AG09309 (cell line): ENCODE measurements at regions not wholly inside any gene's neighbourhood (a gene's known extent, or its start where the extent isn't known, plus 50 kb on each side); places are given as distances from the start of the nearest gene placed in this dataset.
"Not testable (repeated sequence)": the region's sequence is repeated elsewhere in the genome, so short reads cannot be mapped to it uniquely, and the experiment has no call there.

Experiments
- DNase-seq: peaks from one replicate; pipeline ENCODE4 v3.0.0-alpha.2; 2010; ENCODE audit warnings: low read depth
- H3K4me3 ChIP-seq: 2 replicates; pipeline ENCODE4 v1.5.1; 2011; ENCODE audit warnings: mild to moderate bottlenecking, low read depth, low read length, moderate library complexity; ENCODE audit not compliant: control insufficient read depth
- TF ChIP-seq, protein P1 (sequence below): IDR thresholded peaks from 2 replicates; pipeline ENCODE4 v1.5.1; 2011; ENCODE audit warnings: mild to moderate bottlenecking, low read depth, low read length, inconsistent platforms; ENCODE audit not compliant: insufficient read depth, control insufficient read depth; ENCODE audit errors: missing control alignments

DNA sequence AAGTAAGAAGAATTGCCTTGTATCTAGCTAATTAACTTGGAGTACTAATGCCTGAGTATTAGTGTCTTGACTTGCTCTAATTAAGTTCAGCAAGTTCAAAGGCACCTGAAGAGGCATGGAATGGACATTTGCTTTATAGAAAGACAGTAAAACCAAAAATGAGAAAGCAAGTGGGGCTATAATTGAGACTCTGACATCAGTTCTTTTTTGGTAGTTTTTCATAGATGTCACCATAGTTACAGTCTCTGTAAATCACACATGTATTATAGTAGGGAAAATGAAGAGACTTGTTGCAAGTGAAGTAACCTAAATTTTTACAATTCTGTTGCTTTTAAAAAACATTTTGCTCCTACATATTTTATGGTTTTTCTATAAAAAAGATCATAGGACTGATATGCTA, 178.0 kb downstream of the HIPK3 start:
- no peak for DNase-seq
- H3K4me3 ChIP-seq = no peak overlapping the region
- TF ChIP-seq, protein P1, sequence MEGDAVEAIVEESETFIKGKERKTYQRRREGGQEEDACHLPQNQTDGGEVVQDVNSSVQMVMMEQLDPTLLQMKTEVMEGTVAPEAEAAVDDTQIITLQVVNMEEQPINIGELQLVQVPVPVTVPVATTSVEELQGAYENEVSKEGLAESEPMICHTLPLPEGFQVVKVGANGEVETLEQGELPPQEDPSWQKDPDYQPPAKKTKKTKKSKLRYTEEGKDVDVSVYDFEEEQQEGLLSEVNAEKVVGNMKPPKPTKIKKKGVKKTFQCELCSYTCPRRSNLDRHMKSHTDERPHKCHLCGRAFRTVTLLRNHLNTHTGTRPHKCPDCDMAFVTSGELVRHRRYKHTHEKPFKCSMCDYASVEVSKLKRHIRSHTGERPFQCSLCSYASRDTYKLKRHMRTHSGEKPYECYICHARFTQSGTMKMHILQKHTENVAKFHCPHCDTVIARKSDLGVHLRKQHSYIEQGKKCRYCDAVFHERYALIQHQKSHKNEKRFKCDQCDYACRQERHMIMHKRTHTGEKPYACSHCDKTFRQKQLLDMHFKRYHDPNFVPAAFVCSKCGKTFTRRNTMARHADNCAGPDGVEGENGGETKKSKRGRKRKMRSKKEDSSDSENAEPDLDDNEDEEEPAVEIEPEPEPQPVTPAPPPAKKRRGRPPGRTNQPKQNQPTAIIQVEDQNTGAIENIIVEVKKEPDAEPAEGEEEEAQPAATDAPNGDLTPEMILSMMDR = no peak

DNA sequence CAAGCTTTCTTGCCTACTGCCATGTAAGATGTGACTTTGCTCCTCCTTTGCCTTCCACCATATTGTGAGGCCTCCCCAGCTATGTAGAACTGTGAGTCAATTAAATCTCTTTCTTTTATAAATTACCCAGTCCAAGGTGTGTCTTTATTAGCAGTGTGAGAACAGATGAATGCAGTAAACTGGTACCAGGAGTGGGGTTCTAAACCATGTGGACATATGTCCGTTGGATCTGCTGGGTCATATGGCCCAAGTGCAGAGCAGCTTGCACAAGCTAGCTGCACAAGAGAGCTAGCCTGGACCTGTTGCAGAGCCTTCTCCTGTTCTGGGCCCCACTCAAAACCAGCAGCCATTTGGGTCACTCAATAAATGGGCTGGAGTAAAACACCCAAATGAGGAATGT, 177.1 kb downstream of the HIPK3 start:
- TF ChIP-seq, protein P1 = no peak
- no peak overlapping the region for H3K4me3 ChIP-seq
- DNase-seq = no peak

DNA sequence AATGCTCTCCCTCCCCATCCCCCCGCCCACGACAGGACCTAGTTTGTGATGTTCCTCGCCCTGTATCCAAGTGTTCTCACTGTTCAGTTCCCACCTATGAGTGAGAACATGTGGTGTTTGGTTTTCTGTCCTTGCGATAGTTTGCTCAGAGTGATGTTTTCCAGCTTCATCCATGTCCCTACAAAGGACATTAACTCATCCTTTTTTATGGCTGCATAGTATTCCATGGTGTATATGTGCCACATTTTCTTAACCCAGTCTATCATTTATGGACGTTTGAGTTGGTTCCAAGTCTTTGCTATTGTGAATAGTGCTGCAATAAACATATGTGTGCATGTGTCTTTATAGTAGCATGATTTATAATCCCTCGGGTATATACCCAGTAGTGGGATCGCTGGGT, 171.3 kb downstream of the HIPK3 start:
- DNase-seq, H3K4me3 ChIP-seq: not testable (repeated sequence)

DNA sequence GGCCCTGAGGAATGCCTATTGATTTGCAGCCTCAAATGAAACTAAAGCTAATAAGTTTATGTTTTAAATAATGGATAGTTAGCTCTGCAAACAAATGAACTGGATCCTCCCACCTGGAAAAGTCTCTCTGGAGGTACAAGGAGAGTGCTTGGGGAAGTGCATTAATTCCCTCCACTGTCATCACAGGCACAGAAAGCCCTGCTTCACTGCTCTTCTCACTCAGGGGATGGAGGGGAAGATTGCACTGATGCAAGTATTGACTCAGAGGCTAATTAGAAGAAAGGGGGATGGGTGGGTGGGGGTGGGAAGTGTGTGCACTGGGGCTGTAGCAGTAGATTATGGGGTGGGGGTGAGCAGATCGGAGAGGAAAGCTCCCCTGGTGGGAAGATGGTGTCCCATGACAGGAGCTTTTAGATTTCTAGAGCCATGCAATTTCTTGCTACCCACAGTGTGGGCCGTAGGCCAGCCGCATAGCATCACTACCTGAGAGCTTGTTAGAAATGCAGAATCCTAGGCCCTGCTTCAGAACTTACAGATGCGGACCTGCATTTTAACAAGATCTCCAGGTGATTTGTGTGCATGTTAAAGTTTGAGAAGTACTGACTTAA, 163.9 kb downstream of the HIPK3 start:
- DNase-seq = no peak
- TF ChIP-seq, protein P1 = no peak
- no peak overlapping the region for H3K4me3 ChIP-seq

DNA sequence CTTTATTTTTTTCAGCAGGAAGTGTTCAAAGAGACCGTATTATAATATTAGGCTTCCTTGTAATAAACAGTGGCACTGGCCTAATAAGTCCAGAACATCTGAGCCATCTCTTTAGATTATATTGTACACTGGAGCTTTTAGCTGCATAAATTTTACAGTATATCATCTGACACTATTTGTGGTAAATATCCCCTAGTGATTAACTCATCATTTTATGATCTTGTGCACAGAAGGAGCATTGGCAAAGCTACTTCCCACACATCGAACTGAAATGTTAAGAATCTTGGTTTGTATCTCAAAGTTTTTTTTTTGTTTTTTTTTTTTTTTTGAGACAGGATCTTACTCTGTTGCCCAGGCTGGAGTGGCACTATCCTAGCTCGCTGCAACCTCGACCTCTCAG, 162.7 kb downstream of the HIPK3 start:
- H3K4me3 ChIP-seq = no peak overlapping the region
- TF ChIP-seq, protein P1 = no peak
- DNase-seq = no peak

DNA sequence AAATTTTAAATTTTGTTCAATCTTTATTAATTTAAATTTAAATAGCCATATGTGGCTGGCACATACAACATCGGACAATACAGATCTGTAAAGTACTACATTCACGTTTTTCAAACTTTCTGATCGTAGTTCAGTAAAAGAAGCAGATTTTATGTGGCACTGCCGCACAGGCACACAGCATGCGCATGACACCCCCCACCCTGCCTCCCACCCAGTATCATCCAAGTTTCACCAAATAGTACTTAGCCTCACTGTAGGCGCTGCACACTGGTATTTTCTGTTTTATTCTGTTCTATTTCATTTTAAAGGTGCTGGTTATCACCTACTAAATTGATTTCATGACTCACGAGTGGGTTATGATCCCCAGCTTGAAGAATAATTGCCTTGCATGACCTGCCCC, 159.9 kb downstream of the HIPK3 start:
- no peak overlapping the region for H3K4me3 ChIP-seq
- DNase-seq = no peak
- TF ChIP-seq, protein P1 = no peak

DNA sequence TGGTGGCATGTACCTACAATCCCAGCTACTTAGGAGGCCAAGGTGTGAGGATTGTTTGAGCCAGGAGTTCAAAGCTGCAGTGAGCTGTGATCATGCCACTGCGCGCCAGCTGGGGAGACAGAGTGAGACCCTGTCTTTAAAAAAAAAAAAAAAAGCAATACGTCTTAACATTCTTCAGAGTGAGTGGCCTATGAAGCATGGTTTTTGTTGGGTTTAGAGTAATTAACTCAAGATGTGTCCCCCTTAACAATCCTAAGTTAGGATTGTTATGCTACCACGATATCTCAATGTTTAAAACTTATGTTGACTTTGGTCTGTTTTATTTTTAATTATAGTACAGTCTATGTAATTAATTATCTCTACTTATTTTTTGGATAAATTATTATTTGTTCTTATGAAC, 156.1 kb downstream of the HIPK3 start:
- peak; percentile 14 for DNase-seq
- TF ChIP-seq, protein P1 = no peak
- H3K4me3 ChIP-seq = no peak overlapping the region
